H9 (cell line): ENCODE measurements at regions not wholly inside any gene's neighbourhood (a gene's known extent, or its start where the extent isn't known, plus 50 kb on each side); places are given as distances from the start of the nearest gene placed in this dataset.

ENCODE experiments used
- DNase-seq: peaks from one replicate; pipeline ENCODE4 v3.0.0-alpha.2; 2017
- H2AFZ ChIP-seq: one replicate; pipeline ENCODE4 v1.6.1; 2013; ENCODE audit warnings: mild to moderate bottlenecking, low read length, control low read depth, moderate library complexity
- H2AK5ac ChIP-seq: 2 replicates; pipeline ENCODE4 v1.6.1; 2013; ENCODE audit warnings: low read length, control low read depth, mixed read lengths; ENCODE audit not compliant: insufficient read length
- H2BK120ac ChIP-seq: one replicate; pipeline ENCODE4 v1.6.1; 2013; ENCODE audit warnings: low read depth, mild to moderate bottlenecking, low read length, control low read depth, inconsistent platforms; ENCODE audit not compliant: poor library complexity, severe bottlenecking
- H2BK12ac ChIP-seq: 2 replicates; pipeline ENCODE4 v1.6.1; 2013; ENCODE audit warnings: low read length, control low read depth, mixed read lengths, low read depth; ENCODE audit not compliant: insufficient read length
- H2BK15ac ChIP-seq: 2 replicates; pipeline ENCODE4 v1.6.1; 2013; ENCODE audit warnings: low read depth, low read length, control low read depth
- H2BK20ac ChIP-seq: one replicate; pipeline ENCODE4 v1.6.1; 2013; ENCODE audit warnings: low read depth, mild to moderate bottlenecking, low read length, control low read depth, inconsistent platforms; ENCODE audit not compliant: poor library complexity, severe bottlenecking
- H2BK5ac ChIP-seq: 2 replicates; pipeline ENCODE4 v1.6.1; 2013; ENCODE audit warnings: low read length, control low read depth, mixed read lengths; ENCODE audit not compliant: insufficient read length
- H3K14ac ChIP-seq: 2 replicates; pipeline ENCODE4 v1.6.1; 2013; ENCODE audit warnings: low read length, control low read depth; ENCODE audit not compliant: insufficient read depth
- H3K18ac ChIP-seq: 2 replicates; pipeline ENCODE4 v1.6.1; 2013; ENCODE audit warnings: low read depth, mild to moderate bottlenecking, mixed read lengths, low read length, control low read depth; ENCODE audit not compliant: insufficient read length
- H3K23ac ChIP-seq: 2 replicates; pipeline ENCODE4 v1.6.1; 2013; ENCODE audit warnings: low read length, control low read depth, mixed read lengths, low read depth; ENCODE audit not compliant: insufficient read length
- H3K23me2 ChIP-seq: 2 replicates; pipeline ENCODE4 v1.6.1; 2013; ENCODE audit warnings: low read depth, mild to moderate bottlenecking, mixed read lengths, low read length, control low read depth; ENCODE audit not compliant: insufficient read length, poor library complexity, severe bottlenecking
- H3K27ac ChIP-seq: 2 replicates; pipeline ENCODE4 v1.5.1; 2013; ENCODE audit warnings: low read length, control low read depth, mixed read lengths, low read depth; ENCODE audit not compliant: insufficient read length
- H3K27me3 ChIP-seq: 2 replicates; pipeline ENCODE4 v1.6.1; 2013; ENCODE audit warnings: low read length, control low read depth, inconsistent platforms; ENCODE audit not compliant: insufficient read depth
- H3K4ac ChIP-seq: 2 replicates; pipeline ENCODE4 v1.6.1; 2013; ENCODE audit warnings: low read depth, mild to moderate bottlenecking, control low read depth, inconsistent platforms, low read length, moderate library complexity
- H3K4me1 ChIP-seq: 2 replicates; pipeline ENCODE4 v1.6.1; 2013; ENCODE audit warnings: low read length, control low read depth, inconsistent platforms; ENCODE audit not compliant: insufficient read depth
- H3K4me2 ChIP-seq: 2 replicates; pipeline ENCODE4 v1.6.1; 2013; ENCODE audit warnings: low read length, control low read depth, mixed read lengths; ENCODE audit not compliant: insufficient read length, insufficient read depth
- H3K56ac ChIP-seq: 2 replicates; pipeline ENCODE4 v1.6.1; 2013; ENCODE audit warnings: low read depth, mild to moderate bottlenecking, mixed read lengths, low read length, control low read depth; ENCODE audit not compliant: insufficient read length
- H3K79me1 ChIP-seq: 2 replicates; pipeline ENCODE4 v1.6.1; 2013; ENCODE audit warnings: low read depth, mild to moderate bottlenecking, moderate library complexity, low read length, control low read depth, inconsistent platforms; ENCODE audit not compliant: insufficient read depth, poor library complexity, severe bottlenecking
- H3K79me2 ChIP-seq: 2 replicates; pipeline ENCODE4 v1.6.1; 2013; ENCODE audit warnings: low read length, control low read depth, inconsistent platforms; ENCODE audit not compliant: insufficient read depth
- H3K9ac ChIP-seq: 2 replicates; pipeline ENCODE4 v1.6.1; 2013; ENCODE audit warnings: low read length, control low read depth, mixed read lengths; ENCODE audit not compliant: insufficient read length; ENCODE audit errors: extremely low read depth
- H3K9me3 ChIP-seq: one replicate; pipeline ENCODE4 v1.6.1; 2013; ENCODE audit warnings: low read depth, low read length, inconsistent platforms; ENCODE audit not compliant: control insufficient read depth
- H3T11ph ChIP-seq: one replicate; pipeline ENCODE4 v1.6.1; 2013; ENCODE audit warnings: mild to moderate bottlenecking, low read length, control low read depth, inconsistent platforms
- H4K20me1 ChIP-seq: one replicate; pipeline ENCODE4 v1.6.1; 2013; ENCODE audit not compliant: control insufficient read depth, insufficient read length, insufficient read depth
- H4K5ac ChIP-seq: 2 replicates; pipeline ENCODE4 v1.6.1; 2013; ENCODE audit warnings: low read depth, mild to moderate bottlenecking, mixed read lengths, low read length, control low read depth; ENCODE audit not compliant: insufficient read length
- H4K8ac ChIP-seq: replicated peaks from 2 replicates; pipeline ENCODE4 v1.6.1; 2013; ENCODE audit warnings: low read length, control low read depth, mixed read lengths, low read depth; ENCODE audit not compliant: insufficient read length
- H4K91ac ChIP-seq: 2 replicates; pipeline ENCODE4 v1.6.1; 2013; ENCODE audit warnings: low read depth, mild to moderate bottlenecking, moderate library complexity, mixed read lengths, low read length, control low read depth; ENCODE audit not compliant: insufficient read length
- H3K27ac Mint-ChIP-seq, 3 experiments: 2 replicates in 2 of 3; 3 replicates in 1 of 3; pipeline ENCODE4 v1.8.0; 2020 to 2021; ENCODE audit warnings: mixed read lengths in 3 of 3, mild to moderate bottlenecking in 1 of 3, moderate library complexity in 1 of 3
- H3K27me3 Mint-ChIP-seq: 2 replicates; pipeline ENCODE4 v1.8.0; 2021; ENCODE audit warnings: low read depth, mild to moderate bottlenecking, moderate library complexity, mixed read lengths
- H3K36me3 Mint-ChIP-seq, 3 experiments: 2 replicates in 2 of 3; 3 replicates in 1 of 3; pipeline ENCODE4 v1.8.0; 2020 to 2021; ENCODE audit warnings: low read depth in 3 of 3, mixed read lengths in 3 of 3; ENCODE audit not compliant: insufficient read depth in 1 of 3
- H3K4me1 Mint-ChIP-seq, 2 experiments: 2 replicates each; pipeline ENCODE4 v1.8.0; 2020; ENCODE audit warnings: mixed read lengths in 2 of 2
- H3K4me3 Mint-ChIP-seq, 2 experiments: 2 replicates in 1 of 2; 3 replicates in 1 of 2; pipeline ENCODE4 v1.8.0; 2020 to 2021; ENCODE audit warnings: mild to moderate bottlenecking in 2 of 2, mixed read lengths in 2 of 2, moderate library complexity in 1 of 2
- H3K9me3 Mint-ChIP-seq, 2 experiments: 2 replicates in 1 of 2; 3 replicates in 1 of 2; pipeline ENCODE4 v1.8.0; 2020; ENCODE audit warnings: mild to moderate bottlenecking in 2 of 2, mixed read lengths in 2 of 2, moderate library complexity in 1 of 2
- WGBS: extraction: QIAGEN DNeasy Blood & Tissue Kit; methylation state at CpG from one replicate; pipeline ENCODE4 v1.1.7; 2013; ENCODE audit warnings: missing lambda C conversion rate, low lambda C conversion rate, mixed read lengths; ENCODE audit not compliant: insufficient read length; ENCODE audit errors: extremely low coverage; 5-methylcytosine and 5-hydroxymethylcytosine counted together
- TF ChIP-seq, protein P1 (sequence below): fragments of 200-600 bp; sonication (generic); conservative IDR thresholded peaks from 3 replicates; pipeline ENCODE4 v1.8.0; 2021; ENCODE audit warnings: antibody characterized with exemption, mild to moderate bottlenecking

DNA sequence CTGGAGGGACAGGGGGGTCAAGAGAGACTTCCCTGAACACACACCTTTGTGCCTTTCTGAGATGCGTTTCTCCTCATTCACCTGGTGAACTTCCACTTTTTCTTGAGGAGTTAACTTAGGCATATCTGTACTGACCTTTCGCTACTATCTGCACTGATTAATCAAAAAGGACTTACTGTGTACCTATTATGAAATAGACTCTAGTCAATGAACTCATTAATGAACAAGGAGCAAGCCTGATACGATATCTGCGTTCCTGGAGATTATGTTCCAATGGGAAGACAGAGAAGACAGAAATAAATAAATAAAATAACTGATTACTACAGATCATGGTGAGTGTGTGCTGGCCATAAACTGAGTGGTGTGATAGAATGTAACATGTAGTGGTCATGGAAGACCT lies 157.2 kb upstream of the TBL1XR1 start:
- H3K79me1 ChIP-seq, result no peaks in the 10 kb centered on the region
- H2BK15ac ChIP-seq, result no peak overlapping the region
- H4K20me1 ChIP-seq, result no peaks in the 10 kb centered on the region
- no peak overlapping the region for H4K8ac ChIP-seq
- no peak overlapping the region for H2AK5ac ChIP-seq
- H3K27me3 ChIP-seq, result no peaks in the 10 kb centered on the region
- H3K9me3 ChIP-seq, result no peaks in the 10 kb centered on the region
- H2AFZ ChIP-seq, result no peak overlapping the region
- Mint-ChIP-seq H3K36me3 (no peaks in the 10 kb centered on the region; a peak in 1 of 7 replicates), H3K4me3 (no peak overlapping the region), H3K27ac (no peak overlapping the region), H3K27me3 (peaks cover 70% of the 10 kb centered on the region), H3K4me1 (peaks cover 24 to 28% of the 10 kb centered on the region in 2 experiments), H3K9me3 (no peaks in the 10 kb centered on the region)
- H3K4ac ChIP-seq, result no peak overlapping the region
- H2BK120ac ChIP-seq, result no peak overlapping the region
- no CpG with 5 or more reads among the region's 4 CpGs for WGBS
- H3K23ac ChIP-seq, result no peak overlapping the region
- H4K5ac ChIP-seq, result no peak overlapping the region
- no peak overlapping the region for H3K56ac ChIP-seq
- H4K91ac ChIP-seq, result no peak overlapping the region
- no peak overlapping the region for H3K14ac ChIP-seq
- no peaks in the 10 kb centered on the region; the same call in 1 of the 2 replicates for H3K4me1 ChIP-seq
- no peak overlapping the region for H3K4me2 ChIP-seq
- no peaks in the 10 kb centered on the region for H3K23me2 ChIP-seq
- no peak overlapping the region for H2BK5ac ChIP-seq
- no peak overlapping the region for H3K9ac ChIP-seq
- H3T11ph ChIP-seq, result no peak overlapping the region
- no peak overlapping the region for H2BK12ac ChIP-seq
- no peak overlapping the region for H3K18ac ChIP-seq
- TF ChIP-seq, protein P1, sequence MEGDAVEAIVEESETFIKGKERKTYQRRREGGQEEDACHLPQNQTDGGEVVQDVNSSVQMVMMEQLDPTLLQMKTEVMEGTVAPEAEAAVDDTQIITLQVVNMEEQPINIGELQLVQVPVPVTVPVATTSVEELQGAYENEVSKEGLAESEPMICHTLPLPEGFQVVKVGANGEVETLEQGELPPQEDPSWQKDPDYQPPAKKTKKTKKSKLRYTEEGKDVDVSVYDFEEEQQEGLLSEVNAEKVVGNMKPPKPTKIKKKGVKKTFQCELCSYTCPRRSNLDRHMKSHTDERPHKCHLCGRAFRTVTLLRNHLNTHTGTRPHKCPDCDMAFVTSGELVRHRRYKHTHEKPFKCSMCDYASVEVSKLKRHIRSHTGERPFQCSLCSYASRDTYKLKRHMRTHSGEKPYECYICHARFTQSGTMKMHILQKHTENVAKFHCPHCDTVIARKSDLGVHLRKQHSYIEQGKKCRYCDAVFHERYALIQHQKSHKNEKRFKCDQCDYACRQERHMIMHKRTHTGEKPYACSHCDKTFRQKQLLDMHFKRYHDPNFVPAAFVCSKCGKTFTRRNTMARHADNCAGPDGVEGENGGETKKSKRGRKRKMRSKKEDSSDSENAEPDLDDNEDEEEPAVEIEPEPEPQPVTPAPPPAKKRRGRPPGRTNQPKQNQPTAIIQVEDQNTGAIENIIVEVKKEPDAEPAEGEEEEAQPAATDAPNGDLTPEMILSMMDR, result no peak
- no peaks in the 10 kb centered on the region for H3K79me2 ChIP-seq
- DNase-seq, result no peak
- no peak overlapping the region for H2BK20ac ChIP-seq
- H3K27ac ChIP-seq, result no peak overlapping the region
